ENCODE measurements at regions not wholly inside any gene's neighbourhood (a gene's known extent, or its start where the extent isn't known, plus 50 kb on each side); places are given as distances from the start of the nearest gene placed in this dataset.
A peak's percentile ranks its signal among the peaks of the same experiment; 100 is the strongest.

- BruUV-seq (replicated peaks): no TSS peak
- no peaks in the 10 kb centered on the region for H3K27me3 Mint-ChIP-seq (ENCODE audit: insufficient read depth, unreplicated experiment)
- no peak for TF ChIP-seq CTCF (IDR thresholded peaks at IDR 0.05; ENCODE audit: insufficient read depth in 1 of 2, low read depth in 1 of 2, low read length in 1 of 2, severe bottlenecking in 1 of 2, unreplicated experiment in 1 of 2)
- H3K36me3 ChIP-seq (ENCODE audit: control insufficient read depth, insufficient read depth, low read length): no peaks in the 10 kb centered on the region
- CTCF ChIA-PET: no interaction called here
- no peaks in the 10 kb centered on the region for H3K9me3 Mint-ChIP-seq (ENCODE audit: unreplicated experiment)
- no peaks in the 10 kb centered on the region for H3K27me3 ChIP-seq (replicated peaks; ENCODE audit: control insufficient read depth, insufficient read depth, low read length)
- intact Hi-C loops (cut with micrococcal nuclease; ENCODE audit: unreplicated experiment): no loop called here
- peaks cover 76% of the 10 kb centered on the region for H3K4me1 Mint-ChIP-seq (ENCODE audit: low read depth, unreplicated experiment)
- peak overlapping the region; percentile 76 for H3K27ac Mint-ChIP-seq (ENCODE audit: unreplicated experiment)
- peaks cover 79% of the 10 kb centered on the region for H3K4me1 ChIP-seq
- DNase-seq: no peak
- peaks cover 5% of the 10 kb centered on the region for H3K36me3 Mint-ChIP-seq (ENCODE audit: insufficient read depth, unreplicated experiment)
- POLR2A ChIA-PET: interaction anchor here (1.0 to 2.5 kb wide), 2 partner anchors 12 to 33 kb away, joined by 4 to 13 read pairs; no protein-coding TSS in a partner anchor
- no peak overlapping the region for H3K4me3 Mint-ChIP-seq (ENCODE audit: unreplicated experiment)
- no peaks in the 10 kb centered on the region for H3K9me3 ChIP-seq
- no peak overlapping the region for H3K4me3 ChIP-seq (ENCODE audit: low read depth, low read length)
These were observed 70.9 kb upstream of the ARL4D start for GRCh38 chr17:43327834-43328420.

GRCh38 chr17:43327421-43327820, 71.4 kb upstream of the ARL4D start:
- intact Hi-C loops (cut with micrococcal nuclease; ENCODE audit: unreplicated experiment): no loop called here
- Mint-ChIP-seq H3K27me3 (ENCODE audit: insufficient read depth, unreplicated experiment) (no peaks in the 10 kb centered on the region), H3K9me3 (ENCODE audit: unreplicated experiment) (no peaks in the 10 kb centered on the region), H3K36me3 (ENCODE audit: insufficient read depth, unreplicated experiment) (peaks cover 4% of the 10 kb centered on the region), H3K4me1 (ENCODE audit: low read depth, unreplicated experiment) (peaks cover 72% of the 10 kb centered on the region), H3K27ac (ENCODE audit: unreplicated experiment) (peak overlapping the region; percentile 76), H3K4me3 (ENCODE audit: unreplicated experiment) (peak overlapping the region; percentile 34)
- Histone ChIP-seq H3K4me3 (ENCODE audit: low read depth, low read length) (no peak overlapping the region), H3K9me3 (no peaks in the 10 kb centered on the region), H3K4me1 (peaks cover 78% of the 10 kb centered on the region), H3K27me3 (replicated peaks; ENCODE audit: control insufficient read depth, insufficient read depth, low read length) (no peaks in the 10 kb centered on the region), H3K36me3 (ENCODE audit: control insufficient read depth, insufficient read depth, low read length) (no peaks in the 10 kb centered on the region)
- ChIA-PET CTCF (no interaction called here), POLR2A (interaction anchor here (2.5 kb wide), 1 partner anchor 34 kb away, joined by 13 read pairs; no protein-coding TSS in a partner anchor)
- no peak for DNase-seq
- BruUV-seq (replicated peaks): no TSS peak
- TF ChIP-seq CTCF (IDR thresholded peaks at IDR 0.05; ENCODE audit: insufficient read depth in 1 of 2, low read depth in 1 of 2, low read length in 1 of 2, severe bottlenecking in 1 of 2, unreplicated experiment in 1 of 2): no peak

- Histone ChIP-seq H3K4me3 (ENCODE audit: low read depth, low read length) (no peak overlapping the region), H3K9me3 (no peaks in the 10 kb centered on the region), H3K4me1 (peaks cover 71% of the 10 kb centered on the region), H3K27me3 (replicated peaks; ENCODE audit: control insufficient read depth, insufficient read depth, low read length) (no peaks in the 10 kb centered on the region), H3K36me3 (ENCODE audit: control insufficient read depth, insufficient read depth, low read length) (no peaks in the 10 kb centered on the region)
- DNase-seq: peak in 1 of 2 experiments; percentile 59
- intact Hi-C loops (cut with micrococcal nuclease; ENCODE audit: unreplicated experiment): no loop called here
- H3K4me1 Mint-ChIP-seq (ENCODE audit: low read depth, unreplicated experiment): peaks cover 64% of the 10 kb centered on the region
- peak overlapping the region; percentile 34 for H3K4me3 Mint-ChIP-seq (ENCODE audit: unreplicated experiment)
- H3K27ac Mint-ChIP-seq (ENCODE audit: unreplicated experiment): peak overlapping the region; percentile 76
- no peaks in the 10 kb centered on the region for H3K9me3 Mint-ChIP-seq (ENCODE audit: unreplicated experiment)
- no peaks in the 10 kb centered on the region for H3K36me3 Mint-ChIP-seq (ENCODE audit: insufficient read depth, unreplicated experiment)
- POLR2A ChIA-PET: interaction anchor here (0.5 to 1.8 kb wide), 3 partner anchors 34 to 388 kb away, joined by 3 to 30 read pairs (median 6); no protein-coding TSS in a partner anchor
- CTCF ChIA-PET: no interaction called here
- H3K27me3 Mint-ChIP-seq (ENCODE audit: insufficient read depth, unreplicated experiment): no peaks in the 10 kb centered on the region
- no TSS peak for BruUV-seq (replicated peaks)
- TF ChIP-seq CTCF (IDR thresholded peaks at IDR 0.05; ENCODE audit: insufficient read depth in 1 of 2, low read depth in 1 of 2, low read length in 1 of 2, severe bottlenecking in 1 of 2, unreplicated experiment in 1 of 2): no peak
These were observed 72.1 kb upstream of the ARL4D start for GRCh38 chr17:43326490-43327275.

Measured in Caco-2 (cell line).